Vagina (tissue), 2 donors: ENCODE measurements at regions not wholly inside any gene's neighbourhood (a gene's known extent, or its start where the extent isn't known, plus 50 kb on each side); places are given as distances from the start of the nearest gene placed in this dataset.

Experiments
- CTCF ChIP-seq, 3 experiments: fragments of 450-650 bp in 2 of 3; fragments of 200-600 bp in 1 of 3; sonication (generic) in 1 of 3; IDR thresholded peaks; one replicate each; pipeline ENCODE4 v1.5.1; 2017 to 2019; ENCODE audit warnings: antibody characterized with exemption in 3 of 3, mild to moderate bottlenecking in 2 of 3, moderate library complexity in 2 of 3
- POLR2A ChIP-seq, 2 donors: fragments of 450-650 bp; IDR thresholded peaks; one replicate each; pipeline ENCODE4 v1.6.1; 2017; ENCODE audit warnings: antibody characterized with exemption in 2 of 2, mild to moderate bottlenecking in 2 of 2, moderate library complexity in 2 of 2

- TF ChIP-seq CTCF (IDR thresholded peaks at IDR 0.05) (no peak), POLR2A (IDR thresholded peaks at IDR 0.05) (no peak)
Measured at GRCh38 chr7:80302636-80303035, 168.0 kb downstream of the GNAI1 start.
